Left lung (tissue), 4 donors: ENCODE measurements at regions not wholly inside any gene's neighbourhood (a gene's known extent, or its start where the extent isn't known, plus 50 kb on each side); places are given as distances from the start of the nearest gene placed in this dataset.

Experiments used
- ATAC-seq: fragments of 200-7000 bp; cut with Tn5 transposase; one replicate; pipeline ENCODE4 v1.9.1; 2020; ENCODE audit warnings: moderate library complexity
- DNase-seq, 4 donors: peaks; one replicate each; pipeline ENCODE4 v3.0.0-alpha.2; 2013 to 2020
- H3K27ac ChIP-seq, 2 donors: fragments of 200-600 bp; sonication (generic) in 1 of 2; one replicate each; pipeline versions ENCODE4 v1.5.0 to v1.8.0; 2020 to 2021
- H3K27me3 ChIP-seq, 2 donors: fragments of 200-600 bp; sonication (generic) in 1 of 2; one replicate each; pipeline versions ENCODE4 v1.5.0 to v1.8.0; 2020 to 2021
- H3K36me3 ChIP-seq, 2 donors: fragments of 200-600 bp; sonication (generic) in 1 of 2; one replicate each; pipeline versions ENCODE4 v1.5.0 to v1.8.0; 2020 to 2021
- H3K4me1 ChIP-seq, 2 donors: fragments of 200-600 bp; one replicate each; pipeline ENCODE4 v1.8.0; 2021
- H3K4me3 ChIP-seq, 2 donors: fragments of 200-600 bp; sonication (generic) in 1 of 2; one replicate each; pipeline versions ENCODE4 v1.5.0 to v1.8.0; 2020 to 2021; ENCODE audit warnings: mild to moderate bottlenecking in 1 of 2
- H3K9me3 ChIP-seq, 2 donors: fragments of 200-600 bp; sonication (generic) in 1 of 2; one replicate each; pipeline versions ENCODE4 v1.5.0 to v1.8.0; 2020 to 2021
- CTCF ChIP-seq, 2 donors: fragments of 200-600 bp; sonication (generic) in 1 of 2; IDR thresholded peaks; one replicate each; pipeline versions ENCODE4 v1.5.0 to v1.8.0; 2021; ENCODE audit warnings: antibody characterized with exemption in 2 of 2
- intact Hi-C, 2 donors: fragments of 100-400 bp; cut with DNase I; formaldehyde crosslinking; loops; one replicate each; pipeline versions ENCODE4 v1.11.2 to v1.14.2; 2022
- donor health status: DM: no; HTN: yes; CAD: no.
- donor health status: DM: no; HTN: no; CAD: no.

GRCh38 chr16:73459586-73459985, 411.7 kb upstream of the ZFHX3 start:
- TF ChIP-seq CTCF (IDR thresholded peaks at IDR 0.05): no peak

GRCh38 chr16:73457851-73458250, 409.9 kb upstream of the ZFHX3 start:
- Histone ChIP-seq H3K4me3 (no peak overlapping the region), H3K9me3 (peaks cover 0 to 7% of the 10 kb centered on the region in 2 donors), H3K27me3 (no peaks in the 10 kb centered on the region), H3K36me3 (no peaks in the 10 kb centered on the region), H3K4me1 (no peaks in the 10 kb centered on the region), H3K27ac (no peak overlapping the region)
- intact Hi-C loops: no loop called here
- TF ChIP-seq CTCF (IDR thresholded peaks at IDR 0.05): no peak
- no peak for ATAC-seq
- no peak for DNase-seq

More at GRCh38 chr16:73459586-73459985, 411.7 kb upstream of the ZFHX3 start:
- H3K27ac ChIP-seq: no peak overlapping the region
- no peak for ATAC-seq
- H3K27me3 ChIP-seq: no peaks in the 10 kb centered on the region
- no peak overlapping the region for H3K4me3 ChIP-seq
- no peaks in the 10 kb centered on the region for H3K36me3 ChIP-seq
- H3K9me3 ChIP-seq: peaks cover 0 to 7% of the 10 kb centered on the region in 2 donors
- H3K4me1 ChIP-seq: no peaks in the 10 kb centered on the region
- intact Hi-C loops: no loop called here
- no peak for DNase-seq

GRCh38 chr16:73448970-73449369, 401.0 kb upstream of the ZFHX3 start:
- no peak overlapping the region for H3K4me3 ChIP-seq
- no peaks in the 10 kb centered on the region for H3K36me3 ChIP-seq
- no peaks in the 10 kb centered on the region for H3K27me3 ChIP-seq
- no peak for TF ChIP-seq CTCF (IDR thresholded peaks at IDR 0.05)
- intact Hi-C loops: no loop called here
- H3K27ac ChIP-seq: no peak overlapping the region
- H3K4me1 ChIP-seq: no peaks in the 10 kb centered on the region
- DNase-seq (no peak), ATAC-seq (no peak)
- H3K9me3 ChIP-seq: peaks cover 0 to 36% of the 10 kb centered on the region in 2 donors

GRCh38 chr16:73447846-73448245, 399.9 kb upstream of the ZFHX3 start:
- Histone ChIP-seq H3K4me3 (no peak overlapping the region), H3K27me3 (no peaks in the 10 kb centered on the region), H3K4me1 (no peaks in the 10 kb centered on the region), H3K9me3 (peaks cover 0 to 36% of the 10 kb centered on the region in 2 donors), H3K36me3 (no peaks in the 10 kb centered on the region), H3K27ac (no peak overlapping the region)
- intact Hi-C loops: no loop called here
- TF ChIP-seq CTCF (IDR thresholded peaks at IDR 0.05): no peak
- DNase-seq: no peak
- no peak for ATAC-seq

- TF ChIP-seq CTCF (IDR thresholded peaks at IDR 0.05): no peak
- H3K4me3 ChIP-seq: no peak overlapping the region
- DNase-seq (no peak), ATAC-seq (no peak)
- no peaks in the 10 kb centered on the region for H3K9me3 ChIP-seq
- intact Hi-C loops: no loop called here
- no peaks in the 10 kb centered on the region for H3K27me3 ChIP-seq
- H3K27ac ChIP-seq: no peak overlapping the region
- H3K36me3 ChIP-seq: no peaks in the 10 kb centered on the region
- H3K4me1 ChIP-seq: no peaks in the 10 kb centered on the region
These were observed 386.7 kb upstream of the ZFHX3 start for GRCh38 chr16:73434621-73435020.
